Mucosa of rectum (tissue), 2 donors: ENCODE measurements at regions not wholly inside any gene's neighbourhood (a gene's known extent, or its start where the extent isn't known, plus 50 kb on each side); places are given as distances from the start of the nearest gene placed in this dataset.

Experiments used
- H3K27ac ChIP-seq, 2 donors: one replicate each; pipeline ENCODE4 v1.7.0; 2013; ENCODE audit warnings: inconsistent platforms in 2 of 2, low read depth in 2 of 2, low read length in 2 of 2
- H3K27me3 ChIP-seq, 2 donors: one replicate each; pipeline ENCODE4 v1.7.0; 2013; ENCODE audit warnings: low read length in 2 of 2; ENCODE audit not compliant: control insufficient read depth in 2 of 2, insufficient read depth in 2 of 2
- H3K36me3 ChIP-seq, 2 donors: one replicate each; pipeline ENCODE4 v1.7.0; 2013; ENCODE audit warnings: low read length in 2 of 2; ENCODE audit not compliant: control insufficient read depth in 2 of 2, insufficient read depth in 2 of 2
- H3K4me1 ChIP-seq, 2 donors: one replicate each; pipeline ENCODE4 v1.7.0; 2013; ENCODE audit warnings: low read length in 2 of 2, mild to moderate bottlenecking in 1 of 2; ENCODE audit not compliant: control insufficient read depth in 2 of 2, insufficient read depth in 2 of 2
- H3K4me3 ChIP-seq, 2 donors: one replicate each; pipeline ENCODE4 v1.7.0; 2013; ENCODE audit warnings: low read length in 2 of 2
- H3K9ac ChIP-seq, 2 donors: one replicate each; pipeline ENCODE4 v1.7.0; 2013; ENCODE audit warnings: low read length in 2 of 2, low read depth in 1 of 2, mild to moderate bottlenecking in 1 of 2
- H3K9me3 ChIP-seq, 2 donors: one replicate each; pipeline ENCODE4 v1.7.0; 2013; ENCODE audit warnings: low read length in 2 of 2; ENCODE audit not compliant: control insufficient read depth in 2 of 2
- donor health status: healthy.
- donor health status: Normal muscosa, but diverticular disease.

- Histone ChIP-seq H3K4me3 (no peak overlapping the region), H3K9me3 (no peaks in the 10 kb centered on the region), H3K27ac (no peak overlapping the region), H3K4me1 (no peaks in the 10 kb centered on the region), H3K27me3 (no peaks in the 10 kb centered on the region), H3K9ac (no peak overlapping the region), H3K36me3 (no peaks in the 10 kb centered on the region)
Observed at GRCh38 chr5:38742821-38743220, 103.0 kb upstream of the OSMR start.

GRCh38 chr5:38743562-38743961 is 102.2 kb upstream of the OSMR start:
- Histone ChIP-seq H3K9ac (no peak overlapping the region), H3K9me3 (no peaks in the 10 kb centered on the region), H3K4me3 (no peak overlapping the region), H3K4me1 (no peaks in the 10 kb centered on the region), H3K27ac (no peak overlapping the region), H3K27me3 (no peaks in the 10 kb centered on the region), H3K36me3 (no peaks in the 10 kb centered on the region)

- Histone ChIP-seq H3K27me3 (no peaks in the 10 kb centered on the region), H3K27ac (peak overlapping the region in 1 of 2 donors; percentile 22), H3K4me3 (no peak overlapping the region), H3K4me1 (no peaks in the 10 kb centered on the region), H3K36me3 (no peaks in the 10 kb centered on the region), H3K9me3 (no peaks in the 10 kb centered on the region), H3K9ac (no peak overlapping the region)
Observed at GRCh38 chr5:38745836-38746732, 99.7 kb upstream of the OSMR start.

GRCh38 chr5:38749861-38750260 is 96.0 kb upstream of the OSMR start:
- no peaks in the 10 kb centered on the region for H3K4me1 ChIP-seq
- no peak overlapping the region for H3K27ac ChIP-seq
- H3K27me3 ChIP-seq: no peaks in the 10 kb centered on the region
- no peak overlapping the region for H3K4me3 ChIP-seq
- H3K36me3 ChIP-seq: no peaks in the 10 kb centered on the region
- no peaks in the 10 kb centered on the region for H3K9me3 ChIP-seq
- H3K9ac ChIP-seq: no peak overlapping the region

- no peaks in the 10 kb centered on the region for H3K9me3 ChIP-seq
- no peak overlapping the region for H3K9ac ChIP-seq
- no peak overlapping the region for H3K4me3 ChIP-seq
- H3K27me3 ChIP-seq: no peaks in the 10 kb centered on the region
- H3K36me3 ChIP-seq: no peaks in the 10 kb centered on the region
- no peaks in the 10 kb centered on the region for H3K4me1 ChIP-seq
- H3K27ac ChIP-seq: no peak overlapping the region
Observed at GRCh38 chr5:38751103-38751502, 94.7 kb upstream of the OSMR start.

GRCh38 chr5:38752012-38752536 is 93.7 kb upstream of the OSMR start:
- no peaks in the 10 kb centered on the region for H3K36me3 ChIP-seq
- no peak overlapping the region for H3K4me3 ChIP-seq
- no peak overlapping the region for H3K9ac ChIP-seq
- no peaks in the 10 kb centered on the region for H3K27me3 ChIP-seq
- H3K9me3 ChIP-seq: no peaks in the 10 kb centered on the region
- no peak overlapping the region for H3K27ac ChIP-seq
- H3K4me1 ChIP-seq: no peaks in the 10 kb centered on the region

- Histone ChIP-seq H3K4me3 (no peak overlapping the region), H3K36me3 (no peaks in the 10 kb centered on the region), H3K4me1 (no peaks in the 10 kb centered on the region), H3K27ac (no peak overlapping the region), H3K27me3 (no peaks in the 10 kb centered on the region), H3K9ac (no peak overlapping the region), H3K9me3 (no peaks in the 10 kb centered on the region)
Observed at GRCh38 chr5:38752622-38753021, 93.2 kb upstream of the OSMR start.

GRCh38 chr5:38753141-38753540 is 92.7 kb upstream of the OSMR start:
- Histone ChIP-seq H3K4me1 (no peaks in the 10 kb centered on the region), H3K36me3 (no peaks in the 10 kb centered on the region), H3K9ac (no peak overlapping the region)

GRCh38 chr5:38753776-38754175 is 92.0 kb upstream of the OSMR start:
- Histone ChIP-seq H3K27me3 (no peaks in the 10 kb centered on the region), H3K4me1 (no peaks in the 10 kb centered on the region), H3K4me3 (no peak overlapping the region), H3K27ac (no peak overlapping the region), H3K9ac (no peak overlapping the region), H3K9me3 (no peaks in the 10 kb centered on the region), H3K36me3 (no peaks in the 10 kb centered on the region)

More at GRCh38 chr5:38753141-38753540, 92.7 kb upstream of the OSMR start:
- no peaks in the 10 kb centered on the region for H3K27me3 ChIP-seq
- no peaks in the 10 kb centered on the region for H3K9me3 ChIP-seq
- no peak overlapping the region for H3K4me3 ChIP-seq
- no peak overlapping the region for H3K27ac ChIP-seq

GRCh38 chr5:38755181-38755580 is 90.6 kb upstream of the OSMR start:
- no peak overlapping the region for H3K4me3 ChIP-seq
- H3K36me3 ChIP-seq: no peaks in the 10 kb centered on the region
- H3K9me3 ChIP-seq: no peaks in the 10 kb centered on the region
- no peaks in the 10 kb centered on the region for H3K27me3 ChIP-seq
- no peaks in the 10 kb centered on the region for H3K4me1 ChIP-seq
- no peak overlapping the region for H3K27ac ChIP-seq
- no peak overlapping the region for H3K9ac ChIP-seq
